ENCODE measurements at regions not wholly inside any gene's neighbourhood (a gene's known extent, or its start where the extent isn't known, plus 50 kb on each side); places are given as distances from the start of the nearest gene placed in this dataset.

DNA sequence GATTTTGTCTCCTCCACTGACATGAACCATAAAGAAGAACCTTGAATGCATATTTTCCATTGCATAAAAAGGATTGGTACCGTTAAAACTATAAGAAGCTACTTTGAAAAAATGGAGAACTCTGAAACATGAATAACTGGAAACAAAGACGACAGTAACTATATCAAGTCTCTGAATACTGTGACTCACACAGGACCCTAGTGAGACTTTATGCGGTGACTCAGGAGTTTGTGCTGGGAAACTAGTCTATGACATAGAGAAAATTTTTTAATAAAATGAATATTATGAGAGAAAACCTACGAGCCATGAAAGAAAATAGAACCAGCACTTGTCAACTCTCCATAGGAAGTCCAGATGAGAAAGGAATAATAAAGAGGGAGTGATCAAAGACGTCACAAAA, 339.9 kb upstream of the ADARB2 start:
- no peak overlapping the region for H3K4me3 ChIP-seq (ENCODE audit: low read depth in 1 of 3, low read length in 3 of 3)
- H3K9ac ChIP-seq (ENCODE audit: low read depth in 1 of 2, low read length in 2 of 2), result no peak overlapping the region
- H3K4me1 ChIP-seq (ENCODE audit: control insufficient read depth in 4 of 4, insufficient read depth in 4 of 4, low read length in 3 of 4), result peaks cover 4 to 16% (median 10%) of the 10 kb centered on the region in 4 donors
- no peaks in the 10 kb centered on the region for H3K27me3 ChIP-seq (ENCODE audit: control insufficient read depth in 4 of 4, insufficient read depth in 4 of 4, low read length in 3 of 4)
- no peak overlapping the region for H3K27ac ChIP-seq (ENCODE audit: low read depth in 1 of 2, low read length in 2 of 2)
- H3K9me3 ChIP-seq (ENCODE audit: control insufficient read depth in 4 of 4, low read length in 3 of 4), result no peaks in the 10 kb centered on the region
- 90% methylated on average over 5 of the region's 5 CpGs for WGBS
- TF ChIP-seq, protein P1, sequence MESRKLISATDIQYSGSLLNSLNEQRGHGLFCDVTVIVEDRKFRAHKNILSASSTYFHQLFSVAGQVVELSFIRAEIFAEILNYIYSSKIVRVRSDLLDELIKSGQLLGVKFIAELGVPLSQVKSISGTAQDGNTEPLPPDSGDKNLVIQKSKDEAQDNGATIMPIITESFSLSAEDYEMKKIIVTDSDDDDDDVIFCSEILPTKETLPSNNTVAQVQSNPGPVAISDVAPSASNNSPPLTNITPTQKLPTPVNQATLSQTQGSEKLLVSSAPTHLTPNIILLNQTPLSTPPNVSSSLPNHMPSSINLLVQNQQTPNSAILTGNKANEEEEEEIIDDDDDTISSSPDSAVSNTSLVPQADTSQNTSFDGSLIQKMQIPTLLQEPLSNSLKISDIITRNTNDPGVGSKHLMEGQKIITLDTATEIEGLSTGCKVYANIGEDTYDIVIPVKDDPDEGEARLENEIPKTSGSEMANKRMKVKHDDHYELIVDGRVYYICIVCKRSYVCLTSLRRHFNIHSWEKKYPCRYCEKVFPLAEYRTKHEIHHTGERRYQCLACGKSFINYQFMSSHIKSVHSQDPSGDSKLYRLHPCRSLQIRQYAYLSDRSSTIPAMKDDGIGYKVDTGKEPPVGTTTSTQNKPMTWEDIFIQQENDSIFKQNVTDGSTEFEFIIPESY (IDR thresholded peaks at IDR 0.05), result no peak
- no peak for TF ChIP-seq HNF4A (conservative IDR thresholded peaks at IDR 0.05)
- TF ChIP-seq, protein P2, sequence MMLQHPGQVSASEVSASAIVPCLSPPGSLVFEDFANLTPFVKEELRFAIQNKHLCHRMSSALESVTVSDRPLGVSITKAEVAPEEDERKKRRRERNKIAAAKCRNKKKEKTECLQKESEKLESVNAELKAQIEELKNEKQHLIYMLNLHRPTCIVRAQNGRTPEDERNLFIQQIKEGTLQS (IDR thresholded peaks at IDR 0.05), result no peak
- TF ChIP-seq RAD21 (IDR thresholded peaks at IDR 0.05), result no peak
- no peak for TF ChIP-seq JUND (IDR thresholded peaks at IDR 0.05)
- TF ChIP-seq SP1 (IDR thresholded peaks at IDR 0.05), result no peak
- TF ChIP-seq, protein P3, sequence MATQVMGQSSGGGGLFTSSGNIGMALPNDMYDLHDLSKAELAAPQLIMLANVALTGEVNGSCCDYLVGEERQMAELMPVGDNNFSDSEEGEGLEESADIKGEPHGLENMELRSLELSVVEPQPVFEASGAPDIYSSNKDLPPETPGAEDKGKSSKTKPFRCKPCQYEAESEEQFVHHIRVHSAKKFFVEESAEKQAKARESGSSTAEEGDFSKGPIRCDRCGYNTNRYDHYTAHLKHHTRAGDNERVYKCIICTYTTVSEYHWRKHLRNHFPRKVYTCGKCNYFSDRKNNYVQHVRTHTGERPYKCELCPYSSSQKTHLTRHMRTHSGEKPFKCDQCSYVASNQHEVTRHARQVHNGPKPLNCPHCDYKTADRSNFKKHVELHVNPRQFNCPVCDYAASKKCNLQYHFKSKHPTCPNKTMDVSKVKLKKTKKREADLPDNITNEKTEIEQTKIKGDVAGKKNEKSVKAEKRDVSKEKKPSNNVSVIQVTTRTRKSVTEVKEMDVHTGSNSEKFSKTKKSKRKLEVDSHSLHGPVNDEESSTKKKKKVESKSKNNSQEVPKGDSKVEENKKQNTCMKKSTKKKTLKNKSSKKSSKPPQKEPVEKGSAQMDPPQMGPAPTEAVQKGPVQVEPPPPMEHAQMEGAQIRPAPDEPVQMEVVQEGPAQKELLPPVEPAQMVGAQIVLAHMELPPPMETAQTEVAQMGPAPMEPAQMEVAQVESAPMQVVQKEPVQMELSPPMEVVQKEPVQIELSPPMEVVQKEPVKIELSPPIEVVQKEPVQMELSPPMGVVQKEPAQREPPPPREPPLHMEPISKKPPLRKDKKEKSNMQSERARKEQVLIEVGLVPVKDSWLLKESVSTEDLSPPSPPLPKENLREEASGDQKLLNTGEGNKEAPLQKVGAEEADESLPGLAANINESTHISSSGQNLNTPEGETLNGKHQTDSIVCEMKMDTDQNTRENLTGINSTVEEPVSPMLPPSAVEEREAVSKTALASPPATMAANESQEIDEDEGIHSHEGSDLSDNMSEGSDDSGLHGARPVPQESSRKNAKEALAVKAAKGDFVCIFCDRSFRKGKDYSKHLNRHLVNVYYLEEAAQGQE (IDR thresholded peaks at IDR 0.05), result no peak
- TF ChIP-seq YY1 (IDR thresholded peaks at IDR 0.05), result no peak
- TF ChIP-seq, protein P4, sequence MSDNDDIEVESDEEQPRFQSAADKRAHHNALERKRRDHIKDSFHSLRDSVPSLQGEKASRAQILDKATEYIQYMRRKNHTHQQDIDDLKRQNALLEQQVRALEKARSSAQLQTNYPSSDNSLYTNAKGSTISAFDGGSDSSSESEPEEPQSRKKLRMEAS (IDR thresholded peaks at IDR 0.05), result no peak
- no peak for TF ChIP-seq RXRA (IDR thresholded peaks at IDR 0.05)
- DNase-seq (ENCODE audit: low spot score), result no peak
- no peaks in the 10 kb centered on the region for H3K36me3 ChIP-seq (ENCODE audit: control insufficient read depth in 4 of 4, insufficient read depth in 3 of 4, low read depth in 1 of 4, low read length in 3 of 4)

DNA sequence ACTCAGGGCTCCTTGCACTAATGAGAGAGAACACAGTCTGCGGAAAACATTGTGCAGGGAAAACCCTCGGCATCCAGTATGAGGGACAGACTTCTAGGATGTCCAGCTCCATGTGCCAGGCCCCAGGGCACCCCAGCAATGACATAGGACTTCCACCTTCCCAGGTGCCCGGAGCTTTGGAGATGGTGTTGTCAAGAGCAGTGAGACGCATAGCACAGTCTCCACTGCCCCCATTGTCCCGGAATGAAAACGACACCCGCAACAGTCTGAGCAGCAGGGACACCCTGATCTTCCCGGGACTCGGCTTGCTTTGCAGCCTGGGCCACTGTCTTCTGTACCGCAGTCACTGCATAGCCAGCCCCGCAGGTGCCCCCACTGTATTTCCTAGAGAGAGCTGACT, 339.2 kb upstream of the ADARB2 start:
- Histone ChIP-seq H3K4me3 (ENCODE audit: low read depth in 1 of 3, low read length in 3 of 3) (no peak overlapping the region), H3K36me3 (ENCODE audit: control insufficient read depth in 4 of 4, insufficient read depth in 3 of 4, low read depth in 1 of 4, low read length in 3 of 4) (no peaks in the 10 kb centered on the region), H3K9ac (ENCODE audit: low read depth in 1 of 2, low read length in 2 of 2) (no peak overlapping the region), H3K4me1 (ENCODE audit: control insufficient read depth in 4 of 4, insufficient read depth in 4 of 4, low read length in 3 of 4) (peaks cover 4 to 16% (median 10%) of the 10 kb centered on the region in 4 donors), H3K27ac (ENCODE audit: low read depth in 1 of 2, low read length in 2 of 2) (no peak overlapping the region), H3K27me3 (ENCODE audit: control insufficient read depth in 4 of 4, insufficient read depth in 4 of 4, low read length in 3 of 4) (no peaks in the 10 kb centered on the region), H3K9me3 (ENCODE audit: control insufficient read depth in 4 of 4, low read length in 3 of 4) (no peaks in the 10 kb centered on the region)
- TF ChIP-seq, protein P2 (IDR thresholded peaks at IDR 0.05), result no peak
- TF ChIP-seq RAD21 (IDR thresholded peaks at IDR 0.05) (no peak), SP1 (IDR thresholded peaks at IDR 0.05) (no peak), NR2F2 (IDR thresholded peaks at IDR 0.05) (no peak), JUND (IDR thresholded peaks at IDR 0.05) (no peak), HNF4A (conservative IDR thresholded peaks at IDR 0.05) (no peak), EGR1 (IDR thresholded peaks at IDR 0.05; ENCODE audit: low read depth in 2 of 2) (no peak), RXRA (IDR thresholded peaks at IDR 0.05) (no peak), TAF1 (conservative IDR thresholded peaks at IDR 0.05) (no peak), GABPA (IDR thresholded peaks at IDR 0.05 in 1 of 2, conservative IDR thresholded peaks at IDR 0.05 in 1 of 2) (no peak), YY1 (IDR thresholded peaks at IDR 0.05) (no peak), HNF4G (IDR thresholded peaks at IDR 0.05) (no peak), FOXA2 (IDR thresholded peaks at IDR 0.05) (no peak)
- TF ChIP-seq, protein P1 (IDR thresholded peaks at IDR 0.05), result no peak
- TF ChIP-seq, protein P4 (IDR thresholded peaks at IDR 0.05), result no peak
- TF ChIP-seq, protein P3 (IDR thresholded peaks at IDR 0.05), result no peak
- TF ChIP-seq, protein P5, sequence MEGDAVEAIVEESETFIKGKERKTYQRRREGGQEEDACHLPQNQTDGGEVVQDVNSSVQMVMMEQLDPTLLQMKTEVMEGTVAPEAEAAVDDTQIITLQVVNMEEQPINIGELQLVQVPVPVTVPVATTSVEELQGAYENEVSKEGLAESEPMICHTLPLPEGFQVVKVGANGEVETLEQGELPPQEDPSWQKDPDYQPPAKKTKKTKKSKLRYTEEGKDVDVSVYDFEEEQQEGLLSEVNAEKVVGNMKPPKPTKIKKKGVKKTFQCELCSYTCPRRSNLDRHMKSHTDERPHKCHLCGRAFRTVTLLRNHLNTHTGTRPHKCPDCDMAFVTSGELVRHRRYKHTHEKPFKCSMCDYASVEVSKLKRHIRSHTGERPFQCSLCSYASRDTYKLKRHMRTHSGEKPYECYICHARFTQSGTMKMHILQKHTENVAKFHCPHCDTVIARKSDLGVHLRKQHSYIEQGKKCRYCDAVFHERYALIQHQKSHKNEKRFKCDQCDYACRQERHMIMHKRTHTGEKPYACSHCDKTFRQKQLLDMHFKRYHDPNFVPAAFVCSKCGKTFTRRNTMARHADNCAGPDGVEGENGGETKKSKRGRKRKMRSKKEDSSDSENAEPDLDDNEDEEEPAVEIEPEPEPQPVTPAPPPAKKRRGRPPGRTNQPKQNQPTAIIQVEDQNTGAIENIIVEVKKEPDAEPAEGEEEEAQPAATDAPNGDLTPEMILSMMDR (IDR thresholded peaks at IDR 0.05; ENCODE audit: low read depth, low read length, missing input control), result no peak
- DNase-seq (ENCODE audit: low spot score), result no peak
- WGBS, result 93% methylated on average over 11 of the region's 11 CpGs
